OCI-LY7 (cell line): ENCODE measurements at regions not wholly inside any gene's neighbourhood (a gene's known extent, or its start where the extent isn't known, plus 50 kb on each side); places are given as distances from the start of the nearest gene placed in this dataset.

Experiments
- EZH2phosphoT487 ChIP-seq: fragments of 200-600 bp; sonication (generic); IDR thresholded peaks from 2 replicates; pipeline ENCODE4 v1.6.1; 2018; ENCODE audit warnings: low read depth, borderline replicate concordance, mild to moderate bottlenecking, mixed run types, antibody characterized with exemption, low read length, moderate library complexity, mixed read lengths
- TF ChIP-seq, protein P1 (sequence below): fragments of 200-600 bp; sonication (generic); conservative IDR thresholded peaks from 2 replicates; pipeline ENCODE4 v1.5.1; 2014; ENCODE audit warnings: mild to moderate bottlenecking, antibody characterized with exemption, low read length, moderate library complexity, mixed read lengths

DNA sequence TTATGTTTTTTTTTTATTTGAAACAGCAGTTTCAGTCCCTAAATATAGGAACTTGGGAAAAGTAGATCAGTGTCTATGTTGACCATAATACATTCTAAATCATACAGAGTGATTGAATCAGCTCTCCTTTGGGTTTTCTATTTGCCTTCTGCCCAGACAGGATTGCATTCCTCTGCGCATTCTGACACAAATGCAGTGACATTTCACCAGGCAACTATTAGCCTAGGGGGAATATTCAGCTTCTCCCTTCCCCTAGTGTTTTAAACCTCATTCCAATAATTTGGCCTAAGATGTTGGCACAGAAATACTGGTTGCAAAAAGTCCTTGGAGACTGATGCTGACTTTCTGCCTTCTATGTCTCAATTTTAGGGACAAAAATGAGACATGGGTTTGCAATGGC, 172.8 kb downstream of the PTGER3 start:
- TF ChIP-seq, protein P1, sequence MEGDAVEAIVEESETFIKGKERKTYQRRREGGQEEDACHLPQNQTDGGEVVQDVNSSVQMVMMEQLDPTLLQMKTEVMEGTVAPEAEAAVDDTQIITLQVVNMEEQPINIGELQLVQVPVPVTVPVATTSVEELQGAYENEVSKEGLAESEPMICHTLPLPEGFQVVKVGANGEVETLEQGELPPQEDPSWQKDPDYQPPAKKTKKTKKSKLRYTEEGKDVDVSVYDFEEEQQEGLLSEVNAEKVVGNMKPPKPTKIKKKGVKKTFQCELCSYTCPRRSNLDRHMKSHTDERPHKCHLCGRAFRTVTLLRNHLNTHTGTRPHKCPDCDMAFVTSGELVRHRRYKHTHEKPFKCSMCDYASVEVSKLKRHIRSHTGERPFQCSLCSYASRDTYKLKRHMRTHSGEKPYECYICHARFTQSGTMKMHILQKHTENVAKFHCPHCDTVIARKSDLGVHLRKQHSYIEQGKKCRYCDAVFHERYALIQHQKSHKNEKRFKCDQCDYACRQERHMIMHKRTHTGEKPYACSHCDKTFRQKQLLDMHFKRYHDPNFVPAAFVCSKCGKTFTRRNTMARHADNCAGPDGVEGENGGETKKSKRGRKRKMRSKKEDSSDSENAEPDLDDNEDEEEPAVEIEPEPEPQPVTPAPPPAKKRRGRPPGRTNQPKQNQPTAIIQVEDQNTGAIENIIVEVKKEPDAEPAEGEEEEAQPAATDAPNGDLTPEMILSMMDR = no peak
- TF ChIP-seq EZH2phosphoT487 = no peak
